CD14-positive monocyte (primary cell): ENCODE measurements at regions not wholly inside any gene's neighbourhood (a gene's known extent, or its start where the extent isn't known, plus 50 kb on each side); places are given as distances from the start of the nearest gene placed in this dataset.

Experiments used
- DNase-seq, 3 donors: peaks; one replicate each; pipeline ENCODE4 v3.0.0-alpha.2; 2011 to 2022
- H2AFZ ChIP-seq: 2 replicates; pipeline ENCODE4 v1.6.0; 2012; ENCODE audit warnings: mild to moderate bottlenecking, low read depth, low read length, inconsistent platforms; ENCODE audit not compliant: insufficient read depth, poor library complexity, severe bottlenecking
- H3K27ac ChIP-seq, 2 donors: 1 replicate in 1 of 2; 2 replicates in 1 of 2; pipeline ENCODE4 v1.5.1; 2012 to 2013; ENCODE audit warnings: low read length in 2 of 2, control low read depth in 1 of 2, inconsistent platforms in 1 of 2, low read depth in 1 of 2, mild to moderate bottlenecking in 1 of 2
- H3K27me3 ChIP-seq, 2 donors: one replicate each; pipeline versions ENCODE4 v1.6.0 to v1.6.1; 2011 to 2013; ENCODE audit warnings: low read length in 2 of 2; ENCODE audit not compliant: control insufficient read depth in 2 of 2, insufficient read depth in 2 of 2
- H3K36me3 ChIP-seq, 2 donors: replicated peaks in 1 of 2; 1 replicate in 1 of 2; 2 replicates in 1 of 2; pipeline versions ENCODE4 v1.5.1 to v1.6.1; 2012 to 2013; ENCODE audit warnings: low read length in 2 of 2, control low read depth in 1 of 2, inconsistent platforms in 1 of 2, mild to moderate bottlenecking in 1 of 2; ENCODE audit not compliant: insufficient read depth in 2 of 2, control insufficient read depth in 1 of 2
- H3K4me1 ChIP-seq, 2 donors: 1 replicate in 1 of 2; 2 replicates in 1 of 2; pipeline versions ENCODE4 v1.5.1 to v1.6.1; 2012 to 2013; ENCODE audit warnings: low read length in 2 of 2, control low read depth in 1 of 2, inconsistent platforms in 1 of 2, mild to moderate bottlenecking in 1 of 2, moderate library complexity in 1 of 2; ENCODE audit not compliant: insufficient read depth in 2 of 2, control insufficient read depth in 1 of 2
- H3K4me2 ChIP-seq: replicated peaks from 2 replicates; pipeline ENCODE3; 2012; ENCODE audit warnings: low read length, moderate library complexity, mild to moderate bottlenecking; ENCODE audit not compliant: poor library complexity, severe bottlenecking; ENCODE audit errors: extremely low read depth
- H3K4me3 ChIP-seq, 3 experiments: fragments of 200-600 bp in 1 of 3; sonication (generic) in 1 of 3; replicated peaks in 1 of 3; 1 replicate in 2 of 3; 2 replicates in 1 of 3; pipeline ENCODE4 v1.5.1; 2011 to 2013; ENCODE audit warnings: low read length in 3 of 3, mild to moderate bottlenecking in 3 of 3, control low read depth in 2 of 3, low read depth in 2 of 3, inconsistent platforms in 1 of 3, moderate library complexity in 1 of 3
- H3K79me2 ChIP-seq: 2 replicates; pipeline ENCODE4 v1.6.0; 2012; ENCODE audit warnings: mild to moderate bottlenecking, control low read depth, inconsistent platforms, low read length, moderate library complexity; ENCODE audit not compliant: insufficient read depth
- H3K9ac ChIP-seq: 2 replicates; pipeline ENCODE4 v1.6.0; 2017; ENCODE audit warnings: low read length, mild to moderate bottlenecking; ENCODE audit not compliant: insufficient read depth, poor library complexity, severe bottlenecking
- H3K9me3 ChIP-seq, 2 donors: replicated peaks in 1 of 2; 1 replicate in 1 of 2; 2 replicates in 1 of 2; pipeline versions ENCODE4 v1.5.1 to v1.6.1; 2012 to 2013; ENCODE audit warnings: low read length in 2 of 2, control low read depth in 1 of 2; ENCODE audit not compliant: control insufficient read depth in 1 of 2, insufficient read depth in 1 of 2
- H4K20me1 ChIP-seq: 2 replicates; pipeline ENCODE4 v1.6.0; 2012; ENCODE audit warnings: mild to moderate bottlenecking, low read length, control low read depth, moderate library complexity; ENCODE audit not compliant: insufficient read depth
- H3K27ac Mint-ChIP-seq, 7 donors: one replicate each; pipeline ENCODE4 v1.8.0; 2020; ENCODE audit warnings: mild to moderate bottlenecking in 7 of 7, mixed read lengths in 7 of 7, moderate library complexity in 6 of 7, inconsistent platforms in 2 of 7
- H3K27me3 Mint-ChIP-seq, 3 donors: one replicate each; pipeline ENCODE4 v1.8.0; 2021 to 2022; ENCODE audit warnings: low read depth in 3 of 3, mild to moderate bottlenecking in 3 of 3, mixed read lengths in 3 of 3, moderate library complexity in 3 of 3, inconsistent platforms in 1 of 3
- H3K36me3 Mint-ChIP-seq, 2 donors: one replicate each; pipeline ENCODE4 v1.8.0; 2020; ENCODE audit warnings: mixed read lengths in 2 of 2, inconsistent platforms in 1 of 2, mild to moderate bottlenecking in 1 of 2
- H3K4me1 Mint-ChIP-seq: one replicate; pipeline ENCODE4 v1.8.0; 2020; ENCODE audit warnings: mild to moderate bottlenecking, mixed read lengths
- H3K4me3 Mint-ChIP-seq, 2 donors: one replicate each; pipeline ENCODE4 v1.8.0; 2020; ENCODE audit warnings: mild to moderate bottlenecking in 2 of 2, mixed read lengths in 2 of 2, moderate library complexity in 1 of 2
- H3K9me3 Mint-ChIP-seq, 7 donors: one replicate each; pipeline ENCODE4 v1.8.0; 2020 to 2022; ENCODE audit warnings: mixed read lengths in 7 of 7, mild to moderate bottlenecking in 6 of 7, moderate library complexity in 6 of 7, inconsistent platforms in 2 of 7
- WGBS: methylation state at CpG from one replicate; pipeline ENCODE4 v1.1.5; 2013; ENCODE audit warnings: missing lambda C conversion rate; ENCODE audit not compliant: insufficient coverage; 5-methylcytosine and 5-hydroxymethylcytosine counted together
- intact Hi-C, 2 donors: fragments of 100-400 bp; cut with micrococcal nuclease; formaldehyde crosslinking; loops; one replicate each; pipeline versions ENCODE4 v1.15.0 to v1.15.1; 2023
- TF ChIP-seq, protein P1 (sequence below): fragments of 200-600 bp; IDR thresholded peaks from one replicate; pipeline ENCODE4 v1.8.0; 2022; ENCODE audit warnings: antibody characterized with exemption, mild to moderate bottlenecking

DNA sequence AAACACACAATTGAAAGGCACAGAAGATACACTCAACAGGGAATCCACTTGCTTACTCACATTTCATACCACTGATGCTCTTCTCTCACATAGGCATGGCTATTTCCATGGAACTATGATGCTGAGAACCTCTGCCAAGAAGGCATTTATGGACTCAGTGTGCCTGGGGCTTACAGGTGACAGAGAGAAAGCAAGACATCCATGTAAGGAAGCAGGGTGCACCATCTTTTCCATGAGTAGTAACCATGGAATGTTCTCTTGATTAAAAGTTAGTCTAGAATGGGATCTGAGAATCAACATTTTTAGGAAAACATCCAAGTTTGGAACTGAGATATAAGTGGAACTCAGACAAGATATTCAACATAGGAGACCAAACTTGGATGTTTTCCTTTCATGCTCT, 52.5 kb upstream of the MACC1 start:
- H3K4me3 Mint-ChIP-seq, result no peak overlapping the region
- Histone ChIP-seq H3K4me3 (no peak overlapping the region), H3K36me3 (no peaks in the 10 kb centered on the region), H3K27me3 (no peaks in the 10 kb centered on the region), H3K79me2 (no peaks in the 10 kb centered on the region), H2AFZ (no peak overlapping the region), H3K9me3 (no peaks in the 10 kb centered on the region), H4K20me1 (no peaks in the 10 kb centered on the region), H3K4me2 (no peak overlapping the region), H3K27ac (no peak overlapping the region), H3K9ac (no peak overlapping the region), H3K4me1 (no peaks in the 10 kb centered on the region)
- DNase-seq, result no peak
- no peaks in the 10 kb centered on the region for H3K4me1 Mint-ChIP-seq
- H3K27ac Mint-ChIP-seq, result no peak overlapping the region
- peaks cover 0 to 4% (median 0%) of the 10 kb centered on the region in 7 donors for H3K9me3 Mint-ChIP-seq
- H3K36me3 Mint-ChIP-seq, result no peaks in the 10 kb centered on the region
- no peaks in the 10 kb centered on the region for H3K27me3 Mint-ChIP-seq
- intact Hi-C loops, result no loop called here
- TF ChIP-seq, protein P1, sequence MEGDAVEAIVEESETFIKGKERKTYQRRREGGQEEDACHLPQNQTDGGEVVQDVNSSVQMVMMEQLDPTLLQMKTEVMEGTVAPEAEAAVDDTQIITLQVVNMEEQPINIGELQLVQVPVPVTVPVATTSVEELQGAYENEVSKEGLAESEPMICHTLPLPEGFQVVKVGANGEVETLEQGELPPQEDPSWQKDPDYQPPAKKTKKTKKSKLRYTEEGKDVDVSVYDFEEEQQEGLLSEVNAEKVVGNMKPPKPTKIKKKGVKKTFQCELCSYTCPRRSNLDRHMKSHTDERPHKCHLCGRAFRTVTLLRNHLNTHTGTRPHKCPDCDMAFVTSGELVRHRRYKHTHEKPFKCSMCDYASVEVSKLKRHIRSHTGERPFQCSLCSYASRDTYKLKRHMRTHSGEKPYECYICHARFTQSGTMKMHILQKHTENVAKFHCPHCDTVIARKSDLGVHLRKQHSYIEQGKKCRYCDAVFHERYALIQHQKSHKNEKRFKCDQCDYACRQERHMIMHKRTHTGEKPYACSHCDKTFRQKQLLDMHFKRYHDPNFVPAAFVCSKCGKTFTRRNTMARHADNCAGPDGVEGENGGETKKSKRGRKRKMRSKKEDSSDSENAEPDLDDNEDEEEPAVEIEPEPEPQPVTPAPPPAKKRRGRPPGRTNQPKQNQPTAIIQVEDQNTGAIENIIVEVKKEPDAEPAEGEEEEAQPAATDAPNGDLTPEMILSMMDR, result no peak

DNA sequence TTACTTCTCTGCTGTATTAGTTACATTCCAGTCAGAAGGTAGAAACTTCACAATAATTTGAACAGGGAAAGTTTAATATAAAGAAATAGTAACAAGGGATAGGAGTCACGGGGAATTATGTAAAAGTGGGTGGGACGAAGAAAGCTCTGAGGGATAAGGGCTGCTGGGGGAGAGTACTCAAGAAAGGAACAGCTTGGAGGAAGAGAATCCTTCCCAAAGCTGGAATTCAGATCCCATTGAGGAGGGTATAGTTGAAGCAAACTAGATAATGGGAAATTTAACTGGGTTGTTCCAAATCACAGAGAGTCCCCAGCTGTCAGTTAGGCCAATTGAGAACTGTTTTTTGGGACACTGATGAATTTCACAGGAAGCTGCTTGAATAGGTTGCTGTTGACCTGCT, 53.2 kb upstream of the MACC1 start:
- no peaks in the 10 kb centered on the region for H3K4me1 ChIP-seq
- Mint-ChIP-seq H3K9me3 (peaks cover 0 to 4% (median 0%) of the 10 kb centered on the region in 7 donors), H3K4me3 (no peak overlapping the region), H3K36me3 (no peaks in the 10 kb centered on the region), H3K27ac (no peak overlapping the region), H3K4me1 (no peaks in the 10 kb centered on the region), H3K27me3 (no peaks in the 10 kb centered on the region)
- no peaks in the 10 kb centered on the region for H4K20me1 ChIP-seq
- TF ChIP-seq, protein P1, result no peak
- DNase-seq, result no peak
- intact Hi-C loops, result no loop called here
- no peak overlapping the region for H3K4me2 ChIP-seq
- H3K9me3 ChIP-seq, result no peaks in the 10 kb centered on the region
- H3K4me3 ChIP-seq, result no peak overlapping the region
- H3K79me2 ChIP-seq, result no peaks in the 10 kb centered on the region
- no peak overlapping the region for H2AFZ ChIP-seq
- H3K27me3 ChIP-seq, result no peaks in the 10 kb centered on the region
- no CpG with 5 or more reads among the region's 2 CpGs for WGBS
- no peak overlapping the region for H3K9ac ChIP-seq
- no peaks in the 10 kb centered on the region for H3K36me3 ChIP-seq
- H3K27ac ChIP-seq, result no peak overlapping the region
